SK-N-SH treated with all-trans-retinoic acid at 6 μM for 48 hours (cell line): ENCODE measurements at regions not wholly inside any gene's neighbourhood (a gene's known extent, or its start where the extent isn't known, plus 50 kb on each side); places are given as distances from the start of the nearest gene placed in this dataset.

ENCODE experiments used
- ATAC-seq: fragments of 200-7000 bp; cut with Tn5 transposase; 3 replicates; pipeline ENCODE4 v1.9.1; 2020; ENCODE audit warnings: mild to moderate bottlenecking, moderate library complexity
- ARNTL ChIP-seq: fragments of 450-650 bp; formaldehyde crosslinking; IDR thresholded peaks from 2 replicates; pipeline ENCODE4 v1.5.0; 2020; ENCODE audit warnings: low read depth, mild to moderate bottlenecking, moderate library complexity, borderline replicate concordance
- BACH2 ChIP-seq: fragments of 250-450 bp; sonication (Bioruptor Pico); IDR thresholded peaks from 2 replicates; pipeline ENCODE4 v1.9.0; 2021; ENCODE audit warnings: mild to moderate bottlenecking, borderline replicate concordance
- CREB5 ChIP-seq: fragments of 250-450 bp; sonication (Bioruptor Pico); IDR thresholded peaks from 2 replicates; pipeline ENCODE4 v1.5.1; 2020; ENCODE audit warnings: low read depth, mild to moderate bottlenecking, moderate library complexity
- CSDC2 ChIP-seq: fragments of 250-450 bp; sonication (Bioruptor Pico); IDR thresholded peaks from 2 replicates; pipeline ENCODE4 v1.5.0; 2020; ENCODE audit warnings: mild to moderate bottlenecking, moderate library complexity
- CSRNP3 ChIP-seq: fragments of 250-450 bp; sonication (Bioruptor Pico); IDR thresholded peaks from 2 replicates; pipeline ENCODE4 v1.5.1; 2021; ENCODE audit warnings: mild to moderate bottlenecking, moderate library complexity
- ESRRG ChIP-seq: fragments of 250-450 bp; sonication (Bioruptor Pico); IDR thresholded peaks from 2 replicates; pipeline ENCODE4 v1.6.1; 2021; ENCODE audit warnings: mild to moderate bottlenecking
- GLIS3 ChIP-seq: fragments of 250-450 bp; sonication (Bioruptor Pico); IDR thresholded peaks from 2 replicates; pipeline ENCODE4 v1.5.0; 2020; ENCODE audit warnings: mild to moderate bottlenecking, moderate library complexity
- ISL1 ChIP-seq: fragments of 250-450 bp; sonication (Bioruptor Pico); IDR thresholded peaks from 2 replicates; pipeline ENCODE4 v2.1.2; 2022; ENCODE audit warnings: mild to moderate bottlenecking, moderate library complexity
- OSR1 ChIP-seq: fragments of 250-450 bp; sonication (Bioruptor Pico); IDR thresholded peaks from 2 replicates; pipeline ENCODE4 v1.8.0; 2022; ENCODE audit warnings: moderate library complexity, mild to moderate bottlenecking, inconsistent platforms
- PATZ1 ChIP-seq: fragments of 250-450 bp; sonication (Bioruptor Pico); IDR thresholded peaks from 2 replicates; pipeline ENCODE4 v1.8.0; 2020; ENCODE audit warnings: mild to moderate bottlenecking, moderate library complexity, borderline replicate concordance
- RARB ChIP-seq: fragments of 250-450 bp; sonication (Bioruptor Pico); IDR thresholded peaks from 2 replicates; pipeline ENCODE4 v1.8.0; 2021; ENCODE audit warnings: mild to moderate bottlenecking, moderate library complexity
- SNAI2 ChIP-seq: fragments of 250-450 bp; sonication (Bioruptor Pico); IDR thresholded peaks from 2 replicates; pipeline ENCODE4 v1.5.0; 2020; ENCODE audit warnings: mild to moderate bottlenecking, moderate library complexity
- TCF4 ChIP-seq: fragments of 250-450 bp; sonication (Bioruptor Pico); IDR thresholded peaks from 2 replicates; pipeline ENCODE4 v1.8.0; 2021; ENCODE audit warnings: mild to moderate bottlenecking, moderate library complexity, borderline replicate concordance
- TSHZ2 ChIP-seq: fragments of 250-450 bp; sonication (Bioruptor Pico); IDR thresholded peaks from 2 replicates; pipeline ENCODE4 v1.5.0; 2020; ENCODE audit warnings: mild to moderate bottlenecking, moderate library complexity
- ZC3H10 ChIP-seq: fragments of 250-450 bp; sonication (Bioruptor Pico); IDR thresholded peaks from 2 replicates; pipeline ENCODE4 v1.5.1; 2021; ENCODE audit warnings: mild to moderate bottlenecking, moderate library complexity
- ZFP3 ChIP-seq: fragments of 250-450 bp; sonication (Bioruptor Pico); IDR thresholded peaks from 2 replicates; pipeline ENCODE4 v1.5.0; 2020; ENCODE audit warnings: mild to moderate bottlenecking, moderate library complexity
- ZFP30 ChIP-seq: fragments of 450-650 bp; formaldehyde crosslinking; IDR thresholded peaks from 2 replicates; pipeline ENCODE4 v1.5.0; 2022; ENCODE audit warnings: mild to moderate bottlenecking, moderate library complexity
- ZNF565 ChIP-seq: fragments of 450-650 bp; formaldehyde crosslinking; conservative IDR thresholded peaks from 2 replicates; pipeline ENCODE4 v1.5.0; 2020; ENCODE audit warnings: low read depth, mild to moderate bottlenecking, moderate library complexity
- ZNF8 ChIP-seq: fragments of 450-650 bp; formaldehyde crosslinking; IDR thresholded peaks from 2 replicates; pipeline ENCODE4 v1.5.0; 2020; ENCODE audit warnings: mild to moderate bottlenecking, moderate library complexity

- ATAC-seq: no peak
- TF ChIP-seq OSR1 (CRISPR knock-in tag): no peak
- no peak for TF ChIP-seq ZFP30 (CRISPR knock-in tag)
- no peak for TF ChIP-seq ARNTL (CRISPR knock-in tag)
- TF ChIP-seq CSRNP3 (CRISPR knock-in tag): no peak
- TF ChIP-seq GLIS3 (CRISPR knock-in tag): no peak
- no peak for TF ChIP-seq ZNF8
- TF ChIP-seq ESRRG: no peak
- no peak for TF ChIP-seq BACH2 (CRISPR knock-in tag)
- TF ChIP-seq TCF4 (CRISPR knock-in tag): no peak
- no peak for TF ChIP-seq ZFP3 (CRISPR knock-in tag)
- no peak for TF ChIP-seq CSDC2 (CRISPR knock-in tag)
Measured at GRCh38 chr15:46676233-46677206, 1040.8 kb upstream of the SEMA6D start.

GRCh38 chr15:46677491-46677890 is 1039.8 kb upstream of the SEMA6D start:
- TF ChIP-seq PATZ1 (CRISPR knock-in tag) (no peak), CREB5 (CRISPR knock-in tag) (no peak), TSHZ2 (CRISPR knock-in tag) (no peak), ZFP30 (CRISPR knock-in tag) (no peak), ISL1 (CRISPR knock-in tag) (no peak), BACH2 (CRISPR knock-in tag) (no peak), ZNF8 (no peak), ZC3H10 (no peak), ARNTL (CRISPR knock-in tag) (no peak)
- no peak for ATAC-seq

GRCh38 chr15:46681901-46682300 is 1035.4 kb upstream of the SEMA6D start:
- TF ChIP-seq ZNF8 (no peak), CREB5 (CRISPR knock-in tag) (0 out of 2 replicates have a peak, but pooled peaks have one; percentile 36), ZFP3 (CRISPR knock-in tag) (peak; percentile 37; the same call in 1 of the 2 replicates), RARB (CRISPR knock-in tag) (no peak), ZNF565 (no peak), ESRRG (peak; percentile 13; the same call in 1 of the 2 replicates), SNAI2 (CRISPR knock-in tag) (peak; percentile 58; the same call in 1 of the 2 replicates), ISL1 (CRISPR knock-in tag) (peak; percentile 80), ZFP30 (CRISPR knock-in tag) (no peak)
- ATAC-seq: no peak
